NCI-H2196 treated with DMSO at 0.1 percent for 48 hours (cell line): ENCODE measurements at regions not wholly inside any gene's neighbourhood (a gene's known extent, or its start where the extent isn't known, plus 50 kb on each side); places are given as distances from the start of the nearest gene placed in this dataset.
"Not testable (repeated sequence)": the region's sequence is repeated elsewhere in the genome, so short reads cannot be mapped to it uniquely, and the experiment has no call there.

Source experiments
- DNase-seq: peaks from one replicate; lab custom pipeline; 2025; ENCODE audit not compliant: unreplicated experiment; lab: John Stamatoyannopoulos, UW

DNA sequence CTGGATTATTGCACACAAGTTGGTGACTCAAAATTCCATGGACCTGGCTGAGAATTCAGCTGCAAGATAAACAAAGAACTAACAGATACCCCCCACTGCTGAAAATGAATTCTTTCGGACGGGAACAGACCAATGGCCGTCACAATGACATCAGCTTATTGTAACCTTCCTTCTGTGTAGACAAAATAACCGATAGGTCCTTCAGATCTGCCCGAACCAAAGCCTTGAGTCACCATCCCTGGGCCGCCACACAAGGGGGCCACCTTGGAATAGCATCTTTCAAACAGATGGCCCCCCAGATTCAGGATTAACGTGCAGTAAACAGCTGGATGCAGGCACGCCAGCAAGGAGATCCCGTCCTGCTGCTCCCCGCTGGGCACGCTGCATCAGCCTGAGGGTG lies 214.0 kb upstream of the EXOC2 start:
- DNase-seq: no peak

DNA sequence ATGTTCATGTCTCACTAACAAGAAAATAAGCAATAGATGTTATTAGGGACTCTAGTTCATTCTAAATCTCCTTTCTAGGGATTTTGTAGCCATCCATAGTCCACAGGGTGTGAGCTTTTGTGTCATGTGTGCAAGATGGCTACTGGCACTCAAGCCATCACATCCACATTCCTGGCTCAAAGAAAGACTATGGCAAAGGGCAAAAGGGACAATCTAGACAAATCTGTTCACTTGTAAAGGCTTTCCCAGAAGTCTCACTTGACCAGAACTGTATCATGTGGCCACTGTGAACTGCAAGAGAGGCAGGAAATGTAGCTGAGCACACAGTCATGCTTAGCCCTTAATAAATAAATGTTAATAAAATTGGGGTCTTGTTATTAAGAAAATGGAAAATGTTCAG lies 212.6 kb upstream of the EXOC2 start:
- DNase-seq: no peak

DNA sequence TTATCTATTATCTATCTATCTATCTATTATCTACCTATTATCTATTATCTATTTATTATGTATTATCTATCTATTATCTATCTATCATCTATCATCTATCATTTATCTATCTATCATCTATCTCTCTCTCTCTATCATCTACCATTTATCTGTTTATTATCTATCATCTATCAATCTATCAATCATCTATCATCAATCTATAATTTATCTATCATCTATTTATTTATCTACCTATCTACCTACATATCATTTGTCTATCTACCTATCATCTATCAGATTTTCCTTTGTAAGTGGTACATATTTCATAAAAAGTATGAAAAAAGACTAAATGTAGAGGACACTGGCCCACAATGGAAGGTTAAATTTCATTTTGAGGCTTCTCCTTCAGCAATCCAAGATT lies 212.1 kb upstream of the EXOC2 start:
- DNase-seq: no peak

DNA sequence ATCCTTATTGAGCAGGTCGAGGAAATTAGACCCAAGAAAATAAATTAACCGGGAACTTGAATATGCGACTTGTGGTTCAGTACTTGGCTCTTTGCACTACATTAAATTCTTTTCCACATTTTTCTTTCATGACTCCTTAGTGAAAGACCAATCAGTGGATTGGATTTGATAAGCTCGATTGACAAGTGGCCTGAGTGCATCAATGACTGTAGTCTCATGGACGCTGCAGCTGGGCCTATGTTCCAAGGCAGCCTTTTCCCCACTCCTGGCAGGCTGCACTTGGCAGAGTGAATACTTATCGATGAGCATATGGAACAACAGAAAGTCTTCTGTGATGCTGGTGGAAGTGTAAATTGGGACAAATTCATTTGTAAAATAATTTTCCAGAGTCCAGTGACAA lies 210.8 kb upstream of the EXOC2 start:
- DNase-seq: no peak

GRCh38 chr6:901696-902460 lies 208.9 kb upstream of the EXOC2 start:
- no peak for DNase-seq

DNA sequence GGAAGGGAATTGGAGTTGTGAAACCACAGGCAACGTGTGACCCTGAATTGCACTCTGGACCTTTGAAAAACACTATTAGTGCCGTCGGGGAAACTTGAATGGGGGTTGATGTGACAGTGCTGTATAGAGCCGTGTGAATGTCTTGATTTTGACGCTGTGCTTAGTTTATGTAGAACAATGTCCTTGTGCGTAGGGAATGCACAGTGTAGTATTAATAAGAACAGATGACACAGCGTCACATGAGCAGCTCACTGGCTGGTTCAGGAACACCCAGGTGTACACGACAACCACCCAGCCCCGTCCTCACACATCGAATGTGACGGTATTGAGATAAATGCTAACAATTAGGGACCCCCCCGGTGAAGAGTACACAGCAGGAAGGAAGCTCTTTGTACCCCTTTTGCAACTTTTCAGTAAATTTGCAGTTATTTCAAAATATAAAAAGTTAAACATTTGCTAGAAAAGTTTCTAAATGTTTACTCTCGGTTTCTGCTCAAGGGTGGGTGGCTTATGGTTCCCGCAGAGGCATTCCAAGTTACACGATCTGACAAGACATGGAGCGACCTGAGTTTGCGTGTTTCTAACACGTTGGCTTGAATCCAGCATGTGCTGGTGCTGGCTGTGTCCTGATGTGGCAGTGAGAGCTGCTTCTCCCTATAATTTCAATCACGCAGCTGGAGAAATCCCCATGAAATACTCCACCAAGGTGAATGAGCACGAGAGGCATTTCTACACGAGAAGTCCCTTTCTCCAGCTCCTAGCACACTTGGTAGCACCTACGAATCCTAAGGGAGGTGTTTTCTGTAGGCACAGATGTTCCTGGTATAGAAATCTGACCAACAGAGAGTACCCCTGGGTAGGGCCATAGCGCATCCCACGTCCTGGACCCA lies 208.0 kb upstream of the EXOC2 start:
- DNase-seq: no peak

DNA sequence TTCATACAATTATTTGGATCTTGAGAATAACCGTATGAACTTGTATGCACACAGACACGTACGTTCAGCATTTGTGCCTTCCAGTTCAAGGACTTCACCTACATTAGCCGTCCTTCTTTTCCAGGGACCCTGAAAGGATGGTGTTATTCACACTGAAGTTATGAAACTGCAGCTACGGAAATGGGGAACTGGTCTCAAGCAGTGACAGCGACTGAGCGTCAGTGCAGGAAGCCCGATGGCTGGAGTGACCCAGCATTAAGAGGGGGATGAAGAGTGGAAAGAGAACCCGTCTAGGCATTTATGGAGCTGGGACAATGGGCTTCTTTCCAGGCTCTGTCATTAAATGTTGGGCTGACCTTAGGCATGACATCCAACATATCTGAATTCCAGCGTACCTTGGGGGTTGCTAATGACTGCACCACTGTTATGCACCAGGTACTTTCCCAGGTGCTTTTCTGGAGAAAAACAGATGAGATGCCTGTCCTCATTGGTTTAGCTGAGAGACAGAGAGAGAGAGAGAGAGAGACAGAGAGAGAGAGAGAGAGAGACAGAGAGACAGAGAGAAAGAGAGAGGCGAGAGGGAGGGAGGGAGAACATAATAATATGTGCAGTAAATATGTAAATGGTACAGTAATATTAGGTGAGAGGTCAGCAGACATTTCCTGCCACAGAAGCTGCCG lies 204.7 kb upstream of the EXOC2 start:
- no peak for DNase-seq

GRCh38 chr6:894274-894673 lies 201.3 kb upstream of the EXOC2 start:
- DNase-seq: no peak

DNA sequence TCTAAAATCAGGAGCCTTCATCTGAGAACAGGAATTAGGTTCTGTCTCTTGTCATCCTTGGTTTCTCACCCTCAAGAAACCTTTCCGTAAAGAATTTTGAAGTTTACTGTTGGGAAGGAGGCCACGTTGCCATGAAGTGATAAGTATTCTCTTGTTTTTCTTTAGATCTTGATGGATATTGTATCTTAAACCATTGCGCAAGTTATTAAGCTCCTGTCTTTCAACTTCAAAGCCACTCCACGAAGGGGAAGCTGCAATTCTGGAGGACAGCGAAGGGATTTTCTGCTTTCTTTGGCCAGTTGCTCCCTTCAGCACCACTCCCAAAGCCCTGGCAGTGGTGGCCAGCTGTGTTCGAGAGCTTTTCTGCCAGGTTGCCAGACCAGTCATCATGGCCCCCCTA lies 198.1 kb upstream of the EXOC2 start:
- no peak for DNase-seq

GRCh38 chr6:890201-890600 lies 197.3 kb upstream of the EXOC2 start:
- DNase-seq: no peak

DNA sequence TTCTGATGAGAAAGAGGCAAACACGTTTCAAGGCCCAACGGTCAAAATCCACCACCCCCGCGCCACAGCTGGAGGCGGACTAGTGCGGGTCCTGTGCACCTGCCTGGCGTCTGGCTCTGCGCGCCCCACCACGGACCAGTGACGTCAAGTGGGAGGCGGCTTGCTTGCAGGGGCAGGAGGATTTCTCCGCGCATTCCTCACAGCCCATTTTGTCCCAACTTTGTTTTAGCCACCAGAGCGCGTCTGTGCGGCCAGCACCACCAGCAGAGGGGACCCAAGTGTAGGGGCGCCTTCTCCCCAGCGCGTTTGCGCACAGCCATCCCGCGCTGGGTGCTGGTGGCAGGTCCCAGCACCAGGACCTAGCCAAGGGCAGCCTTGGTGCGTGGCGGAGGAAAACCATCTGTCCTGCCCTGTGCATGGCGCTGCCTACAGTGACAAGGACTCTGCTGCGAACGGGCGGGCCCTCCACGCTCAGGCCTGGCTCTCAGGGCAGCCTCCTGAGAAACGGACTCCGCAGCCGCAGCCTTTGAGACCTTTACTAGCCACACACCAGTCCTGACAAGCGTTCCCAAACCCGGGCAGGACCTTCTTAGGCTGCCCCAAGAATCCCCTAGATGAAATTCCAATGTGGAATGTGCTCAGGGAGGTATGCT lies 194.8 kb upstream of the EXOC2 start:
- no peak for DNase-seq

DNA sequence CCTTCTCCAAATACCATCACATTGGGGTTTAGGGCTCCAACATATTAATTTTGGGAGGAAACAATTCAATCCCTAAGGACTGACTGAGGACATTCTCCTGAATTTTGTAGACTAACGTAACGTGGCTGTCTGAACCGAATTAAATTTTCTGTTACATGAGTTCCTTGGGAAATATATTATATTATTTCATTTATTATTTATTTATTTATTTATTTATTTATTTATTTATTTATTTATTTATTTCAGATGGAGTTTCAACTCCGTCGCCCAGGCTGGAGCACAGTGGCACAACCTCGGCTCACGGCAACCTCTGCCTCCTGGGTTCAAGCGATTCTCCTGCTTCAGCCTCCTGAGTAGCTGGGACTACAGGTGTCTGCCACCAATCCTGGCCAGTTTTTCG lies 193.2 kb upstream of the EXOC2 start:
- DNase-seq: not testable (repeated sequence)

- DNase-seq: no peak
Observed at GRCh38 chr6:885051-885590, 192.2 kb upstream of the EXOC2 start.

GRCh38 chr6:884570-884969 lies 191.6 kb upstream of the EXOC2 start:
- DNase-seq: no peak

DNA sequence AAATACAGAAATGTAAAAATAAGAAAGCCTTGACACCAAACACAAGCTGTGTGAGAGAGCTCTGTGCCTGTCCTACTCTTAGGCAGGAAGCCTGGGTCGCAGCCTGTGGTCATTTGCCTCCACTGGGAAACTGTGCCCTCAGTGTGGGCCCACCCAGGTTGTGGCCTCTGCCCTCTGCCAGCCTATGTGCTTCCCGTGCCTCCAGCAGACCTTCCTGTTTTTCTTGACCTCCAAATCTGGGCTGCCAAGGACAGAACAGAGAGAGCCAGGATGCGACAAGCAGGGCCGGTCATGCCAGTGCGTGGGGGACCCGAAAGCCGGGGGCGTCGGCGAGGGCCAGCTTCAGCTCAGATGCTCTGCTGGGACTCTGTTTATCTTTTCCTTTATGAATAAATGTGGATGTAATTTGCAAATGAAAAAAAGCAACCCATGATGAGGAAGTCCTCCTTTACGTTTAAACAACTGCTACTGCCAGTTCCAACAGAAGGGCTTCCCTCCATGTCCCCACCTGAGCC lies 189.2 kb upstream of the EXOC2 start:
- no peak for DNase-seq

- no peak for DNase-seq
Observed at GRCh38 chr6:878179-878578, 185.2 kb upstream of the EXOC2 start.

DNA sequence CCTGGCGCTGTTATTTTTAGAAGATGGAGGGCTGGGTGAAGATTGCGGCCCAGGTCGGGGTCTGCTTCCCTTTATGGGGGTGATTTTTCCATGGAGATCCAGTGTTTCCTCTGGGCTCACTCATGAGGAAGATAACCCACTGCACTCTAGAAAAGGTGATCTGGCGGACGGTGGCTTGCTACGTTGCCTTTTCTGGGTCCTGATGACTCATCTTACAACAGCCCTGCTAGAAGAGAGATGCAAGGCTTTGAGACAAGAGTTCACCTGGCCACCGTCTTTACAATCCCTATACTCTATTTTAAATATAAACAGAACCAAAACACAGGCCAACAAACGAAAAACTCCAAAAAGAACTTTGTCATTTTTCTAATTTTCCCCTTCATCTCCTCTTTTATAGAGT lies 182.1 kb upstream of the EXOC2 start:
- no peak for DNase-seq

DNA sequence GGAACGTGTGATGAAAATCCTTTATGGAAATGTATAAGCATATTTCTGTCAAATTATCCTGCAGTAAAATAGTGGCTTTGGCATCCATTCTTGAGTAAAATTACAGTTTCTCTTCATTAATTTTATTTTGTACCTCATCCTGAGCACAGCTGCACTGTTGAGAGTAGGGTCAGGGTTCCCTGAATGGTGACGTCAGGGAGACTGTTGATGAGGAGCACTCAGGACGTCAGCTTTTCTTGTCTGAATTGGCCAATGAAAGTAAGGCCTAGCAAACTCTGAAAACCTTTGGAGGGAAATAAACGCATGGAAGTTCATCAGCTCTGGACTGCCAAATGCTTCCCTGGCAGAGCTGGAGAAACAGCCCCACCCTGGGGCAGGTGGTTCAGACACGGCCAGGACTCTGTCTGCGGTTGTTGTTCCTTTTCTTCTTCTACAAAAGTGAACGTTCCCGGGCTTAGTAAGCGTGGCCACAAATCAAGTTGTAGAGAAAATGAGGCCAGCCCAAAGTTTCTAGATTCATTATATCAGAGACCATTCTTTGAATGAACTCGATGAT lies 179.7 kb upstream of the EXOC2 start:
- DNase-seq: no peak

DNA sequence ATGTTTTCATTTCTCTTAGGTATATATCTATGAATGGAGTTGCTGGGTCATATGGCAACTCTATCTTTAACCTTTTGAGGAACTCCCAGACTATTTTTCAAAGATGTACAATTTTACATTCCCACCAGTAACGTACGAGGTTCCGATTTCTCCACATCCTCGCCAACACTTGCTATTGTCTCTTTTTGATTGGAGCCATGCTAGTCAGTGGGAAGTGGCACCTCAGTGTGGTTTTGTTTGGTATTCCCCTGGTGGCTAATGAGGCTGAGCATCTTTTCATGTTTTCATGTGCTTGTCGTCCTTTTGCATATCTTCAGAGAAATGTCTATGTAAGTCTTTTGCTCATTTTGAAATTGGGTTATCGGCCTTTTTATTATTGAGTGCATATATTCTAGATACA lies 178.6 kb upstream of the EXOC2 start:
- no peak for DNase-seq

DNA sequence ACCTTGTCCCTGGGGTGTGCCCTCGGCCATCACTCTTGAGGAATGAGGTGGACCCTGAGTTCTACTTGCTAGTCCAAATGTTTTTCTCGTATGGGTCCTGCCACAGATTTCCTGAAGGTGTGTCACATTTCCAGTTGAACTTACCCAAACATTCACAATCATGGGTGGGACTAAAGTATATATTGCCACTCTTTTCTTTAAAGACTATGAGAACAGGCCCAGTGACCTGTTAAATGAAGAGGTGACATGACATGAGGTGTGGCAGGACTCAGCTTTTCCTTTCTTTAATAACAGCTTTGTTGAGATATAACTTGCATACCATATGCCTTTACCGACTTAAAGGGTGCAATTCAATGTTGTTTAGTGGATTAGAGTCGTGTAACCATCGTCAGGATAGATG lies 177.2 kb upstream of the EXOC2 start:
- no peak for DNase-seq

- no peak for DNase-seq
Observed at GRCh38 chr6:868201-868600, 175.3 kb upstream of the EXOC2 start.
